GM12864 (cell line): ENCODE measurements at regions not wholly inside any gene's neighbourhood (a gene's known extent, or its start where the extent isn't known, plus 50 kb on each side); places are given as distances from the start of the nearest gene placed in this dataset.

Experiments
- DNase-seq: peaks from one replicate; pipeline ENCODE4 v3.0.0-alpha.2; 2011; ENCODE audit warnings: low read depth
- H3K4me3 ChIP-seq: 2 replicates; pipeline ENCODE4 v1.5.1; 2011; ENCODE audit warnings: mild to moderate bottlenecking, low read depth, low read length, control low read depth
- TF ChIP-seq, protein P1 (sequence below): IDR thresholded peaks from 2 replicates; pipeline ENCODE4 v1.5.1; 2011; ENCODE audit warnings: low read depth, mild to moderate bottlenecking, moderate library complexity, low read length, control low read depth, inconsistent platforms; ENCODE audit errors: missing control alignments

DNA sequence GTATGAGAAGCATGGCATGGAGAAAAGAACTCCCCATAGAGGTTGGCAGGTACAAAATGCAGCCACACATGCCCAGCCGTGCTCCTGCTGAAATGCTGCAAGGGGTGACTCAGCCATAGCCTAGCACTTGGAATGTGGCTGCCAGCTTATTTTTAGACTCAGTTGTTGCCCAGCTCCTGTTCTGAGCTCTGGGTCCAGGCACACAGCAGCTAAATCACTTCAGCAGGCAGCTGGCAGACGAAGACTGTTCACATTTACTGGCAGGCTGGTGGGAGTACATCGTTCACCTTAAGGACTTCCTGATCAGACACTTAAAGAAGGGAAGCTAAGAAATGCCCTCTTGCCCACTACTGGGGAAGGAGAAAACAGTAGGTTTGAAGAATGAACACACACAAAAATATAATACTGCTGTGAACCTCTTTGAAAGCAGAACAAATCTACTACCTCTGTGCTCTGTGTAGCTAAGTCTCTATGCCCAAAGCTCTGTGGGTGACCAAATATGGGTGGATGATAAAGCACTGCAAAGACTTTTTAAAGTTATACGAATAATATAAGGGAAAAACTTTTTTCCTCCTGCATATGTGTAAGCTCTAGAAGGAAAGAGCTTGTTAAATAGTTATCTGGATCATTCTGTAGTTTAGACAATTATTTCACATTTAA, 146.1 kb downstream of the LNPK start:
- TF ChIP-seq, protein P1, sequence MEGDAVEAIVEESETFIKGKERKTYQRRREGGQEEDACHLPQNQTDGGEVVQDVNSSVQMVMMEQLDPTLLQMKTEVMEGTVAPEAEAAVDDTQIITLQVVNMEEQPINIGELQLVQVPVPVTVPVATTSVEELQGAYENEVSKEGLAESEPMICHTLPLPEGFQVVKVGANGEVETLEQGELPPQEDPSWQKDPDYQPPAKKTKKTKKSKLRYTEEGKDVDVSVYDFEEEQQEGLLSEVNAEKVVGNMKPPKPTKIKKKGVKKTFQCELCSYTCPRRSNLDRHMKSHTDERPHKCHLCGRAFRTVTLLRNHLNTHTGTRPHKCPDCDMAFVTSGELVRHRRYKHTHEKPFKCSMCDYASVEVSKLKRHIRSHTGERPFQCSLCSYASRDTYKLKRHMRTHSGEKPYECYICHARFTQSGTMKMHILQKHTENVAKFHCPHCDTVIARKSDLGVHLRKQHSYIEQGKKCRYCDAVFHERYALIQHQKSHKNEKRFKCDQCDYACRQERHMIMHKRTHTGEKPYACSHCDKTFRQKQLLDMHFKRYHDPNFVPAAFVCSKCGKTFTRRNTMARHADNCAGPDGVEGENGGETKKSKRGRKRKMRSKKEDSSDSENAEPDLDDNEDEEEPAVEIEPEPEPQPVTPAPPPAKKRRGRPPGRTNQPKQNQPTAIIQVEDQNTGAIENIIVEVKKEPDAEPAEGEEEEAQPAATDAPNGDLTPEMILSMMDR: no peak
- no peak for DNase-seq
- H3K4me3 ChIP-seq: no peak overlapping the region

DNA sequence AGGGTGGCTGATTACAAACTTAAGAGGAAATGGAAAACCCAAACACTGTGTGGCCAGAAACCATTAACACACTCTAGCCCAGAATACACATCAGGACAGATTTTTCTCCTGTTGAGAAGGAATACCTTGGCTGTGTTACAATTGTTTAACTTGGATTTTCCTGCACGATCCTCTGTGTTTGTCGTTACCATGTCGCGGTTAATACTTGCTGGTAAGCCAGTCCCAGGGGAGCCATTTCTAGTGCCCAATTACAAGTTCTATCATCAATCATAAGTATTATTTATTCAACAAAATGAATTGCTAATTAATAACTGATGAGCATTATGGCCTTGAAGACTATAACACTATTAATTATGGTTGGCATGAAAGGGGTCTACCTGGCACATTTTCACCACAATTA, 146.8 kb downstream of the LNPK start:
- no peak overlapping the region for H3K4me3 ChIP-seq
- DNase-seq: no peak
- TF ChIP-seq, protein P1: no peak

DNA sequence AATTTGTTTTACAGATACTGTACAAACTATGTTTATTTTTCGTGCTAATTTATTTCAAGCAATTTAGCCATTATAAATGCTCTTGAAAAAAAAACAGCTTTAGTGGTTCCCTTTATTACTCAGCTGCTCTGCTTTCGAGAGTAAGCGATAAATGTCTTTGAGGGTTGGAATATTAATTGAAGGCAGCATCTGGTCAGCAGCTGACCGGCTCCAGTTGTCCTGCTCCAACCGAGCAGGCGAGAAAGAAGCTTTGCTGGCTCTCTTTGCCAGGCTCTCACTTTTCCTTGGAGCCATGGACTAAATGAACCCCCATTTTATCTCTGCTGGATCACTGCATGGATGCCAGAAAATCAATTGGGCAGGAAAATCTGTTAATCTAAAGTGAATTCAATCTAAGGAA, 147.4 kb downstream of the LNPK start:
- no peak overlapping the region for H3K4me3 ChIP-seq
- TF ChIP-seq, protein P1: no peak
- no peak for DNase-seq

DNA sequence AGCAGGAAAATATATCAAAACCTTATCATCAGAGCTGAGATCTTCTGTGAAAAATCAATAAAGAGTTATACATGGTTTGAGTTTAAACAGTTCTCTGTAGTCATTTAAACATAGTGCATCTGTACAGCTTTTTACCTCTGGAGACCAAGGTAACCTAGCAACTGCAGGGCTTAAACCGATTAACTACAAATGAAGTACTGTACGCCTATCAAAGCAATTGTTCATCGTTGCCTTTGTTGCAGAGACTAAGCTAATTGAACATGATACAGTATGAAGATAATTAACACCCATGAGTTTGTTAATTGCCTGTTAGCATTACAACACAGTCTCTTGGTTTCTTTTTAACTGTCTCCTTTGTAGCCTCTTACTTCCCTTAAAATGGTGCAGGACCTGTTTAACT, 147.9 kb downstream of the LNPK start:
- no peak overlapping the region for H3K4me3 ChIP-seq
- TF ChIP-seq, protein P1: no peak
- no peak for DNase-seq

DNA sequence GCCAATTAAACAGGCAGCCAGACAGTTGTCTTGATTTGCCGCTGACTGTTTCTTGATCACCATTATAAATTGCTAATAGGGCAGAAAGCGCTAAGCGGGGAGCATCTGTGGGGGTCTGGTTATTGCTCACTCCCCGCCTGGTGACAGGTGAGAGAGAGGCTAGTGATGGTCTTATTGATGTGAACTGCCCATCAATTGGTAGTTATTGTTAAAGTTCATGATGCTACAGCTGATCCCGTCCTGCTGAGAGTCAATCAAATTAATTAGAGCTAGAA, 148.5 kb downstream of the LNPK start:
- TF ChIP-seq, protein P1: no peak
- DNase-seq: no peak
- H3K4me3 ChIP-seq: no peak overlapping the region

DNA sequence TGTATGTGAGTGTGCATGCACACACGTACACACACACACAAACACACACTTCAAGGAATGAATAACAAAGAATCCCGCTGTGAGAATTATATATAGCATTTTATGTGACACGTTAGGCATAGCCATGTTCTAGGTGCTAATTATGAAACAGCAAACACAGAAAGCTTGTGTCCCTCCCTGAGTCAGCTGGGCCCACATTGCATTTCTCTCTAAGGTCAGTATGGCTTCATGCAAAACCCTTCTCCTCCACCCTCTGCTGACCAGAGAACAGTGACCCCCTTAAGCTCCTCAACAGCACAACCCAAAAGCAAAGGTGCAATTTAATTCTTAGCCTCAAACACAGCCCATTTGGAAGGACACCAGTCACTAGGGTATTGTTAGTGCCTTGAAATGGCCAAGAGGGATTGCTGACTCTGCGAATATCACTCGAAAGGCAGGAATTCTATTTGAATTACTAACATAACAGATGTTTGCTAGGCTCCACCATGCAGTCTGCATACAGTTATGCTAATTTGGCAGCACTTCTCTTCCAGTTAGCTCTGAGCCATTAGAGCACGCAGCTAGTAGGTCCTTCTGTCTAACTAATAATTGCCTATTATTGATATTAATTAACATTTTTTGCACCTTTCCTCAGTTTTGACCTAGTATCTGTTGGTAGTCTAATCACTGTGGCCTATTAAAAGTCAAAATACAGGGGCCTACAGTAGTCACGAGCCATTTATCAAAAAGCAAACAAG, 149.0 kb downstream of the LNPK start:
- no peak for DNase-seq
- H3K4me3 ChIP-seq: no peak overlapping the region
- TF ChIP-seq, protein P1: no peak

DNA sequence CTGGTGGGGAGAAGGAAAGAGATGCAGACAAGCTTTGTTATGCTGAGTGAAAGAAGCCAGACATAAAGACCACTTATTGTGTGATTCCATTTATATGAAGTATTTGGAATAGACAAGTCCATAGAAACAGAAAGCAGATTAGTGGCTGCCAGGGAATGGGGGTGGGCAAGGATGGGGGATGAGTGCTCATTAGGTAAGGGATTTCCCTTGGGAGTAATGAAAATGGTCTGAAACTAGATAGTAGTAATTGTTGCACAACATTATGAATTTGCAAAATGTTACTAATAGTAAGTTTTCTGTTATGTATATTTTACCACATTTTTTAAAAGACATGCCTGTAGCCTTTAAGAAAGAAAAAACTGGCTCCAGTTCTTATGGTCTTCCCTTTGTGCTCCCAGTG, 154.9 kb downstream of the LNPK start:
- H3K4me3 ChIP-seq: no peak overlapping the region
- TF ChIP-seq, protein P1: no peak
- no peak for DNase-seq
